HG02763 (cell line): ENCODE measurements at regions not wholly inside any gene's neighbourhood (a gene's known extent, or its start where the extent isn't known, plus 50 kb on each side); places are given as distances from the start of the nearest gene placed in this dataset.
"Not testable (repeated sequence)": the region's sequence is repeated elsewhere in the genome, so short reads cannot be mapped to it uniquely, and the experiment has no call there.

ENCODE experiments used
- ATAC-seq: cut with Tn5 transposase; IDR thresholded peaks from one replicate; pipeline ENCODE4 v1.9.1; 2021; ENCODE audit warnings: mild to moderate bottlenecking, moderate library complexity; ENCODE audit not compliant: unreplicated experiment

GRCh38 chr10:55766212-55766611, 594.8 kb downstream of the ZWINT start:
- ATAC-seq, result no peak

DNA sequence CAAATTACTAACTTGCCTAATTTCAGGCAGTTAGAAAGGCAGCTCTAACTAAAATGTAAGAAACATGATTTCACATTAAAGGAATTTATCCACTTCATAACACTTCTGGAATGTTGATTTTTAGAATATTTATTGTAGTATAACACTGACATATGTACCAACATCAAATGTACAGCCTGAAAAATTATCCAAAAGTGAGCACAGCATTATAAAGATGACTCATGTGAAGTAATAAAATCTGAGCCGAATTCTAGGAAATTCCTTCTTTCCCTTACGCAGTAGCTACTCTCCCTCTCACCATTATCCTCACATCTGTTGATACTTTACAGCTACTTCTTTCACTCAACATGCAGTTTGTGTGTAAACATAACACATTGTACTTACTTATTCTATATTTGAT, 610.6 kb downstream of the ZWINT start:
- no peak for ATAC-seq

DNA sequence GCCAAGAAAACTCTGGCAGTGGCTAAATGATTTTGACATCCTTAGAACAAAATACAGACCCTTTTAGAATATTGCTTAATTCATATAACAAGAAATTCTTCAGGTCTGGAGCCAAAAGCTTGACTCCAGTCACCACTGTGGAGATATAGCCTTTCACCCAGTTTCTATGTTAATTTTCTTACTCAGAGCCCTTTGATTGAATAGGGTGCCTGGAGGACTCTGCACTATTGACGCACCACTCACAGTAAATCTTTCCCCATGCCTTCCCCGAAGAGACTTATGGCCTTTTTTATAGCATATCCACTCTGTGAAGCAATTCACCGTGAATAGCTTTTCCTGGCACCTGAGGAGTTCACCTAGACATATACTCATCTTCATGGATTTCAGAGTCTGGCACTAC, 613.8 kb downstream of the ZWINT start:
- ATAC-seq, result no peak

- ATAC-seq, result no peak
Observed at GRCh38 chr10:55746002-55746401, 615.1 kb downstream of the ZWINT start.

- ATAC-seq, result no peak
Observed at GRCh38 chr10:55742487-55742886, 618.6 kb downstream of the ZWINT start.

- ATAC-seq, result not testable (repeated sequence)
Observed at GRCh38 chr10:55740767-55741166, 620.3 kb downstream of the ZWINT start.

DNA sequence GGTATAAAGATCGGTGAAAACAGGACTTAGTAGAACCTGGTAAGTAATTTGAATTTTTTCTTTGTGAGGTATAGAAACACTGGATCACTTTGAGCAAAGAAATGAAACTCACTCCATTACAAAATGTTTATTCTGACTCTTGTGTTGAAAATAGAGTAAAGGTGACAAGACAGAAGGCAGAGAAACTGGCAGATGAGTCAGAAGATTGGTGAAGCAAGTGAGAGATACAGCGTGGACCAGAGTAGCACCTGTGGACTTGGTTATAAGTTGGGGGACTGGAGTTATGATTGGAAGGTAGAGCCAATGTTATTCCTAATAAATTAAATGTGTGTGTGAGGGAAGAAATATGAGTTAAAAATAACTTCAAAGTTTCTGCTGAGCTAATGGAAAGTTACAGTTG, 620.9 kb downstream of the ZWINT start:
- ATAC-seq, result no peak

GRCh38 chr10:55734112-55734511, 626.9 kb downstream of the ZWINT start:
- ATAC-seq, result no peak

DNA sequence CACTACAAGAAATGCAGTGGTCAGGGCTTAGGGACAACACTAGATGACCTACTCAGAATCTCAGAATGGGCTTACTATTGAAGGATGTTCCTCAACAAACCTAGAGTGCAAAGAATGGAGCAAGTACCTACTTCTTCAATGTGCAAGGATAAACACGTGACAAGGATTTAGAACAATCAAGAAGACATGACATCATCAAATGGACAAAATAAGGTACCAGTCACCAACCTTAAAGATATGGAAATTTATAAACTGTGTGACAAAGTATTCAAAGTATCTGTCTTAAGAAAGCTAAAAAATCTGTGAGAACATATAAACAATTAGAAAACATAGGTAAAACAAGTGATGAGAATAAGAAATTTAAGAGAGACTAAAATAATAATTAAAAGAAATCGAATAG, 656.1 kb downstream of the ZWINT start:
- ATAC-seq, result no peak

- no peak for ATAC-seq
Observed at GRCh38 chr10:55668326-55668922, 692.6 kb downstream of the ZWINT start.

- no peak for ATAC-seq
Observed at GRCh38 chr10:55653531-55653930, 707.5 kb downstream of the ZWINT start.

- ATAC-seq, result no peak
Observed at GRCh38 chr10:55641601-55642000, 719.5 kb downstream of the ZWINT start.

DNA sequence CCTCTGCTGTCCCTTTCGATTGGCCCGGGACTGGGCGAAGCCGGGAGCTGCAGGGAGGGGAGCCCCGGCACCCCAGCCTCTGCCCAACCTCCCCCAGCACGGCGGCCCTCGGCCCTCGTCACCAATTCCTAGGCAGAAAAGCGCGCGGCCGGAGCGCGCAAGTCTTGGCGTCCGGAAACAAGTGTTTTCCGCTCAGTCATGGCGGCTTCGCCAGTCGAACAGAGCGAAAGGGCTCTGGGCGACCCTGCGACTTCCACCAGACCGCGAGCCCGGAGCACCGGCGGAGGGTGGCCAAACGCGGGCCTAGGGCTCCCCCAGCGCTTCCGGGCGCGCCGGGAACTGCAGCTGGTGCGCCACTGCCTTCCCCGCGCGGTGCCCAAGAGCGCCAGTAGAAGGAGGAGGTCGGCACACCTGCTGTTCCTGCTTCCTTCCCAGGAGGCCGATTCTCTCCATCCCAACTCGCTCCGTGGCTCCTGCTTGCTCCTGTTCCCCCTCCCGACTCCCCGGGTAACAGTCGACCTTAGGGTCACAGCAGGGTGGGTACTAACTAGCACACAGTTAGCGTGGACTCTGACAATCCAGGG, 729.9 kb downstream of the ZWINT start:
- ATAC-seq, result peak; percentile 88

- ATAC-seq, result no peak
Observed at GRCh38 chr10:55630491-55631056, 730.5 kb downstream of the ZWINT start.

DNA sequence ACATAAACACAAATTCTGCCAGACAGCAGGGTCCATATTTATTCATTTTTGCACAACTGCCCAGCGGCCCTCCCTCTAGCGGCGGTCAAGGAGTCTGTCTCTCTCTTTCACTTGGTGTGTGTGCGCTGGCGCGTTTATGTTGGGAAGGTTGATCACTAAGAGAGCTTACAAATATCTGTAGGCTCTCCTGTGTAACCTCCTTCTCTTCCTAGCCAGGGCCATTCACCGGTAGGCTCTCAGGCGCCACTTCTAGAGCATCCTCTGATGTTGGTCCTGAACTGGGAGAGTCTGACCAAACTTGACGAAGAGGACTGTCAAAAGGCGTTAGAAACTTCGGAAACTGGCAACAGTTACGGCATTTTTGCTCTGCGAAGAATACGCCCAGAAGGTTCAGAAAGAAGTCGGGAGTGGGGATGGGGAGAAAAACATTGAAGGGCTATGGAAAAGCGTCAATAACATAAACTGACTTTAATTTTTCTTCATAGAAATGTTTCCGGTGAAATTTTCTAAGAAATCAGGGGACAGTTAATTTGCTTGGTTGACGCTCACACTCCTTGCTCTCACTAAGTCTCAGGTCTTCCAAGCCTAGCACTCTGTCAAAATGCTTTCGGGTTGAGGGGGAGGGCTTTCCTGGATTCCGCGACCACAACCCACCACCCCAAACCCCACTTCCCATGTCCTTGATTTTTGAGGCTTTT, 731.1 kb downstream of the ZWINT start:
- ATAC-seq, result no peak

DNA sequence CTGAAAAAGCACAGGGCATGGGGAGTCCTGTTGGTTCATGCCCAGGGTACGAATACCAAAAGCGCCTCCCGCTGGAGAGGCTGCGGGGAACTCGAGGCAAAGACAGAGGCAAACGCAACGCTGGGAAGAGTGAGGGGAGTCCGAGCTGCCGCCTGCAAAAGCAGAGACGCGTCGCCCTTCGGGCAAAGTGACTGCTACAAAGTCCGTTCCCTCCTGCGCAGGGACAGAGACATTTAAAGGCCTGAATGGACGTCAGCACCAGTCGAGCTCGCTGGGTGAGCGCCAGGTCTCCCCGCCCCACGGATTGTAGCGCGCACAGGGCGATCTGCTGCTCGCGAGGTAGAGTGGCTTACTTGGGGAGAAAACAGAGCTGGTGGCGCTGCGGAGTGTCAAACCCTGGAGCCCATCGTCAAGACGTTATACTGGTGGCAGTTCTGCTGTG, 732.8 kb downstream of the ZWINT start:
- ATAC-seq, result no peak

DNA sequence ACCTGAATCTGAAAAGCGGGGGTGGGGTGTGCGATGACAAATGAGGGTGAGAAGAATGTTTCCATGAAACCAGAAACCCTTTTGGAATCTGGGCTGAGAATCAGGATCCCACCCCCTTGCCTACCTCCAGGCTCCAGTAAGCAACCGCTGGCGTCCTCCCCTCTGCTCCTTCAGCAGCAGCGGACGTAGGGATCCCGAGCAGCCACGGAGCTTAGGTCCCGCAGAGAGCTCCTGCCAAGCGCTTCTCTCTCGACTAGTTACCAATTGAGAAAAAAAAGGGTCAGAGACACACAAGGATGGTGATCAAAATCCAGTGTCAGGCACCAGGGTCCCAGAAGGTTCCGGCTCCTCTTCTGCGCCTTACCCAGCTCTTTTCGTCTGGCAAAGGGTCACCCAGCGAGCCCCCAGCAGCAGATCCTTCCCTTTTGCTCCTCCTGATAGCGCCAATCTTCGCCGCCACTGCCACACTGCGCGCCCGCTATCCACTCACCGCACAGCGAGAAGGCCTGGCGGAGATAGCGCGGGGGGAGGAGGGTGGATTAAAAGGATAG, 733.5 kb downstream of the ZWINT start:
- no peak for ATAC-seq

GRCh38 chr10:55601690-55602478, 759.2 kb downstream of the ZWINT start:
- ATAC-seq, result not testable (repeated sequence)

DNA sequence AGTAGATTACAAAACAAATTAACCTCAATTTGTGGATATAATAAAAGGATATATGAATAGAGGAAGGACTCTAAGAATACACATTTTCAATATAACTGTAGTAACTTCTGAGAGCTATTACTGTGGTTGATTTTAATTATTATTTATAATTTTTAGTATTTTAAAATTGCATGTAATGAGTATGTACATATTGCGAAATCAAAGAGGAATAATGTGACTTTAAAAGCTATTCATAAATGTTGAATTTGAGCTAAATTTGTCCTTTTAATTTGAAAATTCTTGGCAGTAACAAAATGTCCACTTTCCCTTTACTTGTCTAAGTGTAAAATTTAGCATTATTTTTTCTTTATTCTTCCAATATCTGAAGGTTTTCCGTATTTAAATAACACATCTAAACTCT, 750.6 kb upstream of the PCDH15 start:
- ATAC-seq, result no peak

GRCh38 chr10:55550236-55550635, 749.2 kb upstream of the PCDH15 start:
- ATAC-seq, result no peak

GRCh38 chr10:55537497-55537896, 736.5 kb upstream of the PCDH15 start:
- not testable (repeated sequence) for ATAC-seq
